ENCODE measurements at regions not wholly inside any gene's neighbourhood (a gene's known extent, or its start where the extent isn't known, plus 50 kb on each side); places are given as distances from the start of the nearest gene placed in this dataset.
"Not testable (repeated sequence)": the region's sequence is repeated elsewhere in the genome, so short reads cannot be mapped to it uniquely, and the experiment has no call there.

DNA sequence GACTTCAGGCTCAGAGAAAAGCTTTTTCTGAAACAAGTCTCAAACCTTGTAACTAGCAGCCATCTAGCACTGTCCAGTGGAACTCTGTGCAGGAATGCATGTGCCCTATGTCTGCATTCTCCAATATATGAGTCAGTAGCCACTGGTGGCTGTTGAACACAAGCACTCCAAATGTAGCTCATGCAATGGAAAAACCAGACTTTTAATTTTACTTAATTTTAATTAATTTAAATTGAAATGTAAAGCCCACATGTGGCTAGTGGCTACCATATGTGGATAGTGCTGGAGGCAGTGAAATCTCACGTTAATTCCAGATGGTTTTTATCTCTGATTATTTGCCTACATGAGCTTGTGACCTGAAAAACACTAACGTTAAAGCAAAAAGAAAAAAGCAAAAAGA lies 225.1 kb downstream of the GATA3 start:
- in situ Hi-C loops (cut with MboI; ENCODE audit: low sequenced_read_pairs, unreplicated experiment): no loop called here
- TF ChIP-seq, protein P1, sequence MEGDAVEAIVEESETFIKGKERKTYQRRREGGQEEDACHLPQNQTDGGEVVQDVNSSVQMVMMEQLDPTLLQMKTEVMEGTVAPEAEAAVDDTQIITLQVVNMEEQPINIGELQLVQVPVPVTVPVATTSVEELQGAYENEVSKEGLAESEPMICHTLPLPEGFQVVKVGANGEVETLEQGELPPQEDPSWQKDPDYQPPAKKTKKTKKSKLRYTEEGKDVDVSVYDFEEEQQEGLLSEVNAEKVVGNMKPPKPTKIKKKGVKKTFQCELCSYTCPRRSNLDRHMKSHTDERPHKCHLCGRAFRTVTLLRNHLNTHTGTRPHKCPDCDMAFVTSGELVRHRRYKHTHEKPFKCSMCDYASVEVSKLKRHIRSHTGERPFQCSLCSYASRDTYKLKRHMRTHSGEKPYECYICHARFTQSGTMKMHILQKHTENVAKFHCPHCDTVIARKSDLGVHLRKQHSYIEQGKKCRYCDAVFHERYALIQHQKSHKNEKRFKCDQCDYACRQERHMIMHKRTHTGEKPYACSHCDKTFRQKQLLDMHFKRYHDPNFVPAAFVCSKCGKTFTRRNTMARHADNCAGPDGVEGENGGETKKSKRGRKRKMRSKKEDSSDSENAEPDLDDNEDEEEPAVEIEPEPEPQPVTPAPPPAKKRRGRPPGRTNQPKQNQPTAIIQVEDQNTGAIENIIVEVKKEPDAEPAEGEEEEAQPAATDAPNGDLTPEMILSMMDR (IDR thresholded peaks at IDR 0.05; ENCODE audit: borderline replicate concordance, control extremely low read depth, extremely low read depth, insufficient read depth, missing control alignments): no peak
- no peak for DNase-seq (ENCODE audit: low spot score)

DNA sequence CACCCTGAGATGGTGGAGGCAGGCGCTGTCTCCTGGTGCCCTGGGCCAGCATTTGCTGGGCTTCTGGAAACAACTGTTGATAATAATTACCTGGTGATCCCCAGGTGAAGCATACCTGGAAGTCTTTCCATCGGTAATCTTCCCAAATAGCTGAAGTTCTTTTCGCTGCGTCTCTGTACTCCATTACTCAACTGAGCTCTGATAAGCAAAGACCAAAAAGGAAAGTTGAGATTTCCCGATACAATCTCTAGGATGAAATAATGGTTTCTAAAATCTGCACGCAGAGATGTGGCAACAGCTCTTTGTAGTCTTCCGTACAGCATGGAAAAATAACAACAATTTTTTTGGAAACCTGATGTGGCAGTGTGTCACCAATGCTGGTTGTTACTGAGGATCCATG lies 226.5 kb downstream of the GATA3 start:
- DNase-seq (ENCODE audit: low spot score): no peak
- TF ChIP-seq, protein P1 (IDR thresholded peaks at IDR 0.05; ENCODE audit: borderline replicate concordance, control extremely low read depth, extremely low read depth, insufficient read depth, missing control alignments): no peak
- in situ Hi-C loops (cut with MboI; ENCODE audit: low sequenced_read_pairs, unreplicated experiment): no loop called here

DNA sequence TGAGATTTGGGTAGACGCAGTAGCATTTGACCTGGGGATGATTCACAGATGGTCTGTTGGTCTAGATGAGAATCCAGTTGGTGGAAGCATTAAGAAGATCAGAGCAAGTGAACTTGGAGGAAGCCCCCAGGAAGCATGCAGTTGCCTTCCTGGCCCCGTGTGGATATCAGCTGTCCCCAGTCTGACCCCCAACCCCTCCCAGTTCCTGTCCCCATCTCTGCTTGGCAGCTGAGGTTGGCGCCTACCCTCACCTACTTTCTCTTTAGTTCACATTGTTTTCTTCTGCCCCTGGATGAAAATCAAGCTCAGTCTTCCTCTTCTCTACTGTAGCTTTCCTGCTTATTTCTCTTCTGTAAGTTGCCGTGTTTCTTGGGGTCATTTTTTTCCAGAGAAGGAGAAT lies 227.9 kb downstream of the GATA3 start:
- TF ChIP-seq, protein P1 (IDR thresholded peaks at IDR 0.05; ENCODE audit: borderline replicate concordance, control extremely low read depth, extremely low read depth, insufficient read depth, missing control alignments): no peak
- DNase-seq (ENCODE audit: low spot score): no peak
- in situ Hi-C loops (cut with MboI; ENCODE audit: low sequenced_read_pairs, unreplicated experiment): no loop called here

DNA sequence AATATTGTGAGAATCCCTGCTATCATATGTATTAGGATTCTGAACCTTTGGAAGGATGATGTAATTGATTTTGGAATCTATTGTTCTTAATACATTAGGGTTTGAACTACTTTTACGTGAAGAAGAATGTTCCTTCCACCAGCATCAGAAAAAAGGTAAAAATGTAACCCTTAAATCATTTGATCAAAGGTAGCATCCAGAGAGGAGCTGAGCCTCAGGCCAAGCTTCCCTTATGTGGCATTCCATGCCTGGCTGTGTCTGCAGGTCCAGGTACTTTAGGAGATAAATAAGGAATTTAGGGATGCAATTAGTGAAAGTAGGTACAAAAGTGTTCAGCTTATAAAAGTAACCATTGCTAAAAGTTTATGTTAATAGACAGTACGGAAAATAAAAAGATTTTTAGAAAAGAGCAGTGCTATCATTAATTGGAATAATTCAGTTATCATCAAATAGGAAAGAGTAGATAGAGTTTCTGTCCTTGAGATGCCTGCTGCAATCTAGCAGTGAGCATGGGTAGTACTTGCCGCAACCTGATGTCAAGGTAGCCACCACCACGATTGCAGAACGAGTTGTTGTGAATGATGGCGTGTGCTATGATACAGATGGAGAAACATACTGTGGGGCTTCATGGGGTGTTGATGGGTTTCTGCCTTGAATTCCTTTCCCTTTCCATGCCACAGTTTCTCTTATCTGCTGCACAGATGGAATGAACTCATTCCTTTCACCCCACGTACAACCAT lies 228.8 kb downstream of the GATA3 start:
- in situ Hi-C loops (cut with MboI; ENCODE audit: low sequenced_read_pairs, unreplicated experiment): no loop called here
- DNase-seq (ENCODE audit: low spot score): no peak
- TF ChIP-seq, protein P1 (IDR thresholded peaks at IDR 0.05; ENCODE audit: borderline replicate concordance, control extremely low read depth, extremely low read depth, insufficient read depth, missing control alignments): no peak

DNA sequence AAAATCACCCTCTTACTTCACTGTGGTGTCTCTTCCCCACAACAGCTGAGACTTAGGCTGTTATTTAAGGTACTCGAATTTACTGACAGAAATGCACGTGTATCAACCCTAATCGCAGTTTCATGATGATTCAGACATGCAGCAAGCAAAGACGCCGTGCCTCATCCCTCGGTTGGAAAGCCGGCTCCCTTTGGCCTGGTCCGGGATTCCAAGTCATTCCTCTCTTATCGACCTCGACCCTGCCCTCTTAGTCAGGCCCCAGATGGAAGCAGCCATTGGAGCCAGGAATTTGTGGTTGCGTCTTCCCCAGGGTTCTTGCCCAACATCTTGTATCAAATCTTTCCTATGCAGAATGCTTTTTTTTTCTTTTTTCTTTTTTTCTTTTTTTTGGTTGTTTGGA lies 229.5 kb downstream of the GATA3 start:
- TF ChIP-seq, protein P1 (IDR thresholded peaks at IDR 0.05; ENCODE audit: borderline replicate concordance, control extremely low read depth, extremely low read depth, insufficient read depth, missing control alignments): no peak
- in situ Hi-C loops (cut with MboI; ENCODE audit: low sequenced_read_pairs, unreplicated experiment): no loop called here
- no peak for DNase-seq (ENCODE audit: low spot score)

DNA sequence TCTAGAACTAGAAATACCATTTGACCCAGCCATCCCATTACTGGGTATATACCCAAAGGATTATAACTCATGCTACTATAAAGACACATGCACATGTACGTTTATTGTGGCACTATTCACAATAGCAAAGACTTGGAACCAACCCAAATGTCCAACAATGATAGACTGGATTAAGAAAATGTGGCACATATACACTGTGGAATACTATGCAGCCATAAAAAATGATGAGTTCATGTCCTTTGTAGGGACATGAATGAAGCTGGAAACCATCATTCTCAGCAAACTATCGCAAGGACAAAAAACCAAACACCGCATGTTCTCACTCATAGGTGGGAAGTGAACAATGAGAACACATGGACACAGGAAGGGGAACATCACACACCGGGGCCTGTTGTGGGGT lies 231.5 kb downstream of the GATA3 start:
- DNase-seq (ENCODE audit: low spot score); in situ Hi-C loops (cut with MboI; ENCODE audit: low sequenced_read_pairs, unreplicated experiment): not testable (repeated sequence)

DNA sequence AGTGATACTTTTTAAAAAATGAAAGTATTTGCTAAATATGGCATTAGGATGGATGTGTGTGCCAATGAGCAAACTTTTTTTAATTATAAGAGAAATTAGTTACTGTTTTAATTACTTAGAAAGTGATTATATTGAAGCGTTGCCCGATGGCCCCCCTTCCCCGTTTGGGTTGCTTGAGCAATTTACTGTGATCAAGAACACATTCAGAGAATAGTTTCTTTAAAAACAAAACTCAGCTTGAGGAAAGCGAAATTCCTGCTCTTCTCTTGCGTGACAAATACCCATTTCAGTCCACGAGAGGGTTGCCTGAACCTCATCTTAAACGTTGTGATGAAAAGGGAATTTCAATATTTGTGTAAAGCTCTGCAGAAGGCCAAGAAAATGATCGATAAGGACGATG lies 234.1 kb downstream of the GATA3 start:
- in situ Hi-C loops (cut with MboI; ENCODE audit: low sequenced_read_pairs, unreplicated experiment): no loop called here
- no peak for DNase-seq (ENCODE audit: low spot score)
- TF ChIP-seq, protein P1 (IDR thresholded peaks at IDR 0.05; ENCODE audit: borderline replicate concordance, control extremely low read depth, extremely low read depth, insufficient read depth, missing control alignments): no peak
